ENCODE measurements at regions not wholly inside any gene's neighbourhood (a gene's known extent, or its start where the extent isn't known, plus 50 kb on each side); places are given as distances from the start of the nearest gene placed in this dataset.

DNA sequence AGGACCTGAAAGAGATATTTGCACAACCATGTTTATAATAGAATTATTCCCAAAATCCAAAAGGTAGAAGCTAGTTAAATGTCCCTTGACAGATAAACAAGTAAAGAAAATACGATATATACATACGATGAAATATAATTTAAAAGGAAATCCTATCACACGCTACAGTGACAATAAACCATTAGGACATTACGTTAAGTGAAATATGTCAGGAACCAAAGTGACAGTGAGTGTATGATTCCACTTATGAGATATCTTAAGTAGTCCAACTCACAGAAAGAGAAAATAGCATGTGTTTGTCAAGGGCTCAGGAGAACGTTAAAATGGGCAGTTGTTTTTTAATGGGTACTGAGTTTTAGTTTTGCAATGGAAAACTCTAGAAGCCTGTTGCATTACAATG lies 212.7 kb upstream of the PMFBP1 start:
- Histone ChIP-seq H2AFZ (ENCODE audit: low read depth, low read length) (no peak overlapping the region), H3K4me1 (ENCODE audit: insufficient read depth, low read length) (no peaks in the 10 kb centered on the region), H3K9me3 (ENCODE audit: low read length) (peaks cover 15% of the 10 kb centered on the region), H3K4me3 (ENCODE audit: low read length) (no peak overlapping the region), H3K27me3 (ENCODE audit: insufficient read depth, low read length) (no peaks in the 10 kb centered on the region), H3K36me3 (ENCODE audit: insufficient read depth, low read length) (no peaks in the 10 kb centered on the region)

DNA sequence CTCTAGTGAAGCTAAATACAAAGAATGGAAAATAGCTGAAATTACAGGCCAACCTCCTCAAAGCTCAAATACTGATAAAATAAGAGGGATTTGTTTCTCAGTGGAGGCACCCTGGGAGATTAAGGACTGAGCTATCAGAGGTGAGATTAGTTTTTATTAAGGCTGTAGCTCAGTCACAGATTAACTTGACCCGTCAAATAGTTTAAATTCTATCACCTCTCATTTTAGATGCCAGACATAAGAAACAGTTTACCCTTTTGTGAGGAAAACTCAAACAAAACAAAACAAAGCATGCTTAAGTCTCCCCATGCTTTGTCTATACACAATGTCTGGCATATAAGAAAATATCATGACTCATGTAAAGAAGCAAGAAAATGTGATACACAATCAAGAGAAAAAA lies 208.3 kb upstream of the PMFBP1 start:
- Histone ChIP-seq H3K4me1 (ENCODE audit: insufficient read depth, low read length) (no peaks in the 10 kb centered on the region), H2AFZ (ENCODE audit: low read depth, low read length) (no peak overlapping the region), H3K4me3 (ENCODE audit: low read length) (no peak overlapping the region), H3K36me3 (ENCODE audit: insufficient read depth, low read length) (no peaks in the 10 kb centered on the region), H3K9me3 (ENCODE audit: low read length) (peaks cover 1% of the 10 kb centered on the region), H3K27me3 (ENCODE audit: insufficient read depth, low read length) (no peaks in the 10 kb centered on the region)

DNA sequence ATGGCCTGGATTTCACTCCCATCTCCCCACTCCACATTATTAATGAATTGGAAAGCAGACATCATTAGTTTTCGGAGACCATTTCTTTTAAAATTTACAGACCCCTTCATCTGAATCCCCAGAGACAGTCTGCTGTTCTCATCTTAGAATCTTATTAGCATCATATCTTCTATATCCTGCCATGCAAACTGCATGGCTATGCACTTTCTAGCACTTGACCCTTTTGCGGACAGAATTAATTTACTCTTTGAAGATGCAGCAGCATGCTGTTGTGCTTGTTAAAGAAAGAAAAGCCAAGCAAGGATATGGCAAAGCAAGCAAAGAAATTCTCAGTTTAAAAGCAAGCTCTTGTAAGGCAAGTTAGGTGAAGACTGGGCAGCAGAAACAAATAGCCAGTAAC lies 201.2 kb upstream of the PMFBP1 start:
- H3K4me1 ChIP-seq (ENCODE audit: insufficient read depth, low read length) = peaks cover 47% of the 10 kb centered on the region
- H3K4me3 ChIP-seq (ENCODE audit: low read length) = no peak overlapping the region
- H2AFZ ChIP-seq (ENCODE audit: low read depth, low read length) = no peak overlapping the region
- H3K36me3 ChIP-seq (ENCODE audit: insufficient read depth, low read length) = no peaks in the 10 kb centered on the region
- peaks cover 1% of the 10 kb centered on the region for H3K9me3 ChIP-seq (ENCODE audit: low read length)
- H3K27me3 ChIP-seq (ENCODE audit: insufficient read depth, low read length) = no peaks in the 10 kb centered on the region

DNA sequence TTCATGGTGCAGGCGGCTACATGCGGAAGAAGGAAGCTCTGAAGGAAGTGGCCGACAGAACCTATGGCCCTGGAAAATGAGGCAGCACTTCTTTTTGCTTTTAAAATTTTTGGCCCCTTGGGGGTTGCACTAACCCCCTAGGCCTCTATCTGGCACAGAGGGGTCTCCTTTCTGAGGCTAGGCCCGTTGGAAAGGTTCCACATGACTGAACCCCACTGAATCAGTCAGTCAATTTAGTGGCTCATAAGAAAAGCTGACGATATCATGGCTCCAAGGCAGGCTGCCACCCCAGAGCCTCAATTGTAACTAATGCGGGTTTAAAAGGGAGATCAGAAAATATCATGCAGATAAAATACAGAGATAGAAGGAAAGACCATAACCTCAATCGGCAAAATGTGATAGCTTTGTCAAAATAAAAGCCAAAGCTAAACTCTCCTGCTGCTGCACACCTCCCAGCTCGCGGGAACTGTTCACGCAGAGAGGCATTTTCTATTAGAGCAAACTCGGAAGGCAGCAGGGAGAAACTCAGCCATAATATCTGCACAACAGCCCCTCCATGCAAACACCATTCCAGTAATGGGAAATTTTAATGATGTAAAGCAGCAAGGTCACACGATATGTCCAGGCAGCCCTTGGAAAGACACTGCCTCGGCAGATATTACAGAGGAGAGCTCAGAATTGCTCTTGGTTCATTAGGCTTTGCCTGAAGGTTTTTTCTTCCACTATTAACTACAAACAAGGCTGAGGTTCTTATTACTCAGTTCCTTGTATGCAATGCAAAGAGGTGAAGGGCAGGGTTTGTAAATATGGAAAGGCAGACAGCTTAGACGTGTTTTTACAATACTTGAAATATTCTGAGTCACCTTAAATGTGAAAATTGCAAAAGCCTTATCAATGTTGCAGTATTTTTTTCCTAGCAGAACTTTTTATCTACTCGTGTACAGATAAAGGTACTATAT lies 200.4 kb upstream of the PMFBP1 start:
- H3K36me3 ChIP-seq (ENCODE audit: insufficient read depth, low read length) = no peaks in the 10 kb centered on the region
- H3K4me1 ChIP-seq (ENCODE audit: insufficient read depth, low read length) = peaks cover 47% of the 10 kb centered on the region
- H3K27me3 ChIP-seq (ENCODE audit: insufficient read depth, low read length) = no peaks in the 10 kb centered on the region
- H2AFZ ChIP-seq (ENCODE audit: low read depth, low read length) = no peak overlapping the region
- peaks cover 2% of the 10 kb centered on the region for H3K9me3 ChIP-seq (ENCODE audit: low read length)
- no peak overlapping the region for H3K4me3 ChIP-seq (ENCODE audit: low read length)

DNA sequence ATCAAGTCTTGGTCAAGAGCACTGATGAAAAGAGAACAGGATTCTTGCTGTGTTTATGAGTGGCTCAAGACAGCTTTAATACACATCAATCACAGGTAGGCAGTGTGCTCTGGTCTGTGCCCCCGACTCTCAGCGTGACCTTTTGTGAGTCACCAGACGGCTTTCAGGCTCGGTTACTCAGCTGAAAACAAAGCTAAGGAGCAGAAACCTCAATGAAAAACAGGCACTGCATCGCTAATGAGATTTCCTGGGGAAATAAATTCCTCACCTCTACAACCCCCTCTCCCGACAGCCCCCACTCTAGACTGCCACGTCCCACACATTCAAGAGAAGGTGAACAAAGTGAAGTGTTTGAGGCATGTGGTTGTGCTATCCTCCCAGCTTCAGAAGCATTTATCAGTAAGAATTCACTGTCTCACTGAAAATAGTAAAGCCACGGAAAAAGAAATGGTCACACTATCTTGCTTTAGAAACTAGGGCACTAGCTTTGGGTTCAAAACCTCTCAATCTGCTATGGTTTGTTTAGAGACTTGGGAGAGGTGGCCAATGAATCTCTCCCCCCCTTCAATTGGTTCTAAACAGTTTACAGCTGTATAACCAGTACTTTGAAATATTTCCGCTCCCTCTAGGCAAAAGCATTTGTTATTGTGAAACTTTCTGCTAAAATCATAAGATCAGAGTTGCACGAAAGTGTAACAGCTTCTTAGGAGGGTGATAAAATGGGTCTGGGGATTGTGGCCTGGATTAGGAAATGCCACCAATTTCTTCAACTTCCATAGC lies 199.5 kb upstream of the PMFBP1 start:
- Histone ChIP-seq H3K27me3 (ENCODE audit: insufficient read depth, low read length) (no peaks in the 10 kb centered on the region), H2AFZ (ENCODE audit: low read depth, low read length) (no peak overlapping the region), H3K36me3 (ENCODE audit: insufficient read depth, low read length) (no peaks in the 10 kb centered on the region), H3K4me3 (ENCODE audit: low read length) (no peak overlapping the region), H3K4me1 (ENCODE audit: insufficient read depth, low read length) (peaks cover 47% of the 10 kb centered on the region), H3K9me3 (ENCODE audit: low read length) (peaks cover 2% of the 10 kb centered on the region)

DNA sequence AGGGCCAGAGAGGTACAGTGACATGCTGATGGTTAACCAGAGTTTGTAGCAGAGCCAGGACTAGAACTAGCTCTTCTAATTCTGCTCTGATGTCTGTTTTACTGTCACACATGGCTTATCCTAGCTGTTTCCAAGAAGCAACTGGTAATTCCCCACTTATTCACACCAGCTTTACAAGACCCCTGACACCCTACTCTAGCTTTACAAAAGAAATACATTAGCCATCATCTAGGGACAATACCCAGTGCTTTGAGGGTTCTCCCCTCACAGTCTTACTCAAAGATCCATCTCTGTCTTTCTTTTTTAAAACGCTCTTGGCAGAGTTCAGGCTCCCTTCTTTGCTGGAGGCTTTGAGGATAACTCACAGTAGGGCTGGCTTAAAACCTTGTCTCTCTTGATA lies 197.3 kb upstream of the PMFBP1 start:
- H2AFZ ChIP-seq (ENCODE audit: low read depth, low read length) = no peak overlapping the region
- H3K9me3 ChIP-seq (ENCODE audit: low read length) = peaks cover 2% of the 10 kb centered on the region
- H3K36me3 ChIP-seq (ENCODE audit: insufficient read depth, low read length) = no peaks in the 10 kb centered on the region
- peaks cover 47% of the 10 kb centered on the region for H3K4me1 ChIP-seq (ENCODE audit: insufficient read depth, low read length)
- H3K4me3 ChIP-seq (ENCODE audit: low read length) = no peak overlapping the region
- no peaks in the 10 kb centered on the region for H3K27me3 ChIP-seq (ENCODE audit: insufficient read depth, low read length)

DNA sequence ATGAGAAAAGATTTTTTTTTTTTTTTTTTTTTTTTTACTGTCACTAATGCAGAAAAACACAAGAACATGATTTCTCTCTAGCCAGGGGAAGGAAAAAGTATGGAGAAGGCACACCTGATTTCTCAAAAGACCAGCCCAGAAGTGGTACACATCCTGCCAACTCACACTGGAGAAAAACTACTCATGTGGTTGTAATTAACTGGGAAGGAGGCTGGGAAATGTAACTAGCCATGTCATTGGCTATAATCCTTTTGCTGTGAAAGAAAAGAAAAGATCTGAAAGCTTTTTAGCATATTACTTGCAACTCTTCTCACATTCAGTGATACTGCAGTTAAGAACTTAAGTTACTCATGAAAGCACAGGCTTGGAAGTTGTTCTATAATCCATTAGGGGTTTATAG lies 195.9 kb upstream of the PMFBP1 start:
- H2AFZ ChIP-seq (ENCODE audit: low read depth, low read length) = no peak overlapping the region
- H3K4me3 ChIP-seq (ENCODE audit: low read length) = no peak overlapping the region
- H3K27me3 ChIP-seq (ENCODE audit: insufficient read depth, low read length) = no peaks in the 10 kb centered on the region
- H3K36me3 ChIP-seq (ENCODE audit: insufficient read depth, low read length) = no peaks in the 10 kb centered on the region
- H3K9me3 ChIP-seq (ENCODE audit: low read length) = peaks cover 2% of the 10 kb centered on the region
- H3K4me1 ChIP-seq (ENCODE audit: insufficient read depth, low read length) = peaks cover 46% of the 10 kb centered on the region

DNA sequence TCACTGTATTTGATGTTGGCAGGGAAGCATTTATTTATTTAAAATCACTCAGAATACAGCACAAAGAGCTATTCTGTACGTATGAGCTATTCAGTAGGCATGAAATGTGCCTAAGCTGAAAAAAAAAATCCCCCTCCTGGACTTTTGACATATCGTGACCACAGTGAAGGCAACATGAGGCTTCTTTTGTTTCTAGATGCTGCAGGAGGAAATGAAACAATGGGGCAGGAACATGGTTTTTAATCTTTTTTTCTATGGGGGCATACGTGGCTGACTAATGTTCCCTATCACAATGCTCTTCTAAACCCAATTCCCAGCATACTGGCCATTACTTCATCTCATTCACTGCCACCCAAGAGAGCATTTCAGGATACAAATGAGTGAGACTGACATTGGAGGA lies 191.0 kb upstream of the PMFBP1 start:
- H3K36me3 ChIP-seq (ENCODE audit: insufficient read depth, low read length) = no peaks in the 10 kb centered on the region
- H3K27me3 ChIP-seq (ENCODE audit: insufficient read depth, low read length) = no peaks in the 10 kb centered on the region
- H3K9me3 ChIP-seq (ENCODE audit: low read length) = peaks cover 2% of the 10 kb centered on the region
- H3K4me1 ChIP-seq (ENCODE audit: insufficient read depth, low read length) = peaks cover 14% of the 10 kb centered on the region
- no peak overlapping the region for H3K4me3 ChIP-seq (ENCODE audit: low read length)
- H2AFZ ChIP-seq (ENCODE audit: low read depth, low read length) = no peak overlapping the region

DNA sequence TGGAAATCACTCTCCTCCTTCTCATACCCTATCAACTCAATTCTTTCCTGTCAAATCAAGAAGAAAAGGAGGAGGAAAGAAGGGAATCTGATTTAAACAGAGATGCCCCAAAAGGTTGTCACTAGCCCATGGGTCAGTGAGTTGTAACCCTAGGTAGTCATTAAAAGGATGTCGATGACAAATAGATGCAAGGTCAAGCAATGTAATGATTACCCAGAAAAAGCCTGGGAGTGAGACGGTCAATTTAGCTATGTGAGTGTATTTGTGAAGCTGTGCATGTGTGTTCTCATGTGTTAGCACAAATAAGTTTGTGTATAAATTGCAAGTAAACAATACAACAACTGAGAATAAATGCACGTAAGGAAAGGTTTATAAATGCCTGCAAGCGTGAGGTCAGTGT lies 190.5 kb upstream of the PMFBP1 start:
- Histone ChIP-seq H3K27me3 (ENCODE audit: insufficient read depth, low read length) (no peaks in the 10 kb centered on the region), H3K4me3 (ENCODE audit: low read length) (no peak overlapping the region), H3K36me3 (ENCODE audit: insufficient read depth, low read length) (no peaks in the 10 kb centered on the region), H2AFZ (ENCODE audit: low read depth, low read length) (no peak overlapping the region), H3K4me1 (ENCODE audit: insufficient read depth, low read length) (peaks cover 14% of the 10 kb centered on the region), H3K9me3 (ENCODE audit: low read length) (peaks cover under 1% of the 10 kb centered on the region)

DNA sequence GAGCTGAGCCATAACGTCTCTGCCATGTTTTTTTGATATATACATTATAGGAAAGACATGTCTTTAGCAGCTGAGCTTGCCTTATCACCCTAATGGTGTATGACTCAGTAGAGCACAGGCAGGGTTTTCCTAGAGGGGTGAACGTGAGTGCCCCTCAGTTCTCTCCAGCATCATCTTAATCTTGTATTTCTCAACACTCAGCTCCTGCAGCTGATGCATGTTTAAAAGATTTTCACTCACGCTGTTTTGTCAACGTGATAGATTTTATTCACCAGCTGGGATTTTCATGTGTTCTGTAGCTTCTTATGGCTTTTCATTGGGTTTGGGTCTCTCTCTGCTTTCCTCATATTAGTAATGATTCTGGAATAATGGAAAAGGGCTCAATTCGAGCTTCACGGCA lies 186.0 kb upstream of the PMFBP1 start:
- Histone ChIP-seq H3K9me3 (ENCODE audit: low read length) (no peaks in the 10 kb centered on the region), H3K4me1 (ENCODE audit: insufficient read depth, low read length) (peaks cover 6% of the 10 kb centered on the region), H3K4me3 (ENCODE audit: low read length) (no peak overlapping the region), H3K27me3 (ENCODE audit: insufficient read depth, low read length) (no peaks in the 10 kb centered on the region), H3K36me3 (ENCODE audit: insufficient read depth, low read length) (no peaks in the 10 kb centered on the region), H2AFZ (ENCODE audit: low read depth, low read length) (no peak overlapping the region)

DNA sequence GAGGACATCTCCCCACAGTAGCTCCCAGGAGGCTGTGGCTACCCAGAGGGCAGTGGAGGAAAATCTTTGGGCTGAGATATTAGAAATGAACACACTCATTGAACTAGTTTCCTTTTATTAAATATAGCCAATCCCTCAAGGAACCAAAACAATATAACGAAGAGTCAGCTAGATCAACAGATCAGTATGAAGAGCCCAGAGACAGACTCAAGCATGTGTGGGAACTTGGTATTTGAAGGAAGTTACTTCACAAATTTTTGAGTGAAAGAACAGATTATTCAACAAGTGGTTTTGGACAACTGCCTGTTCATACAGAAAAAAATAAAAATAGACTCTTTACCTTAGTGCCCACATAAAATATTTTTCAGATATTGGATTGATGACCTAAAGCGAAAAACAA lies 183.6 kb upstream of the PMFBP1 start:
- H2AFZ ChIP-seq (ENCODE audit: low read depth, low read length) = no peak overlapping the region
- H3K9me3 ChIP-seq (ENCODE audit: low read length) = no peaks in the 10 kb centered on the region
- no peaks in the 10 kb centered on the region for H3K4me1 ChIP-seq (ENCODE audit: insufficient read depth, low read length)
- H3K36me3 ChIP-seq (ENCODE audit: insufficient read depth, low read length) = no peaks in the 10 kb centered on the region
- no peak overlapping the region for H3K4me3 ChIP-seq (ENCODE audit: low read length)
- H3K27me3 ChIP-seq (ENCODE audit: insufficient read depth, low read length) = no peaks in the 10 kb centered on the region

DNA sequence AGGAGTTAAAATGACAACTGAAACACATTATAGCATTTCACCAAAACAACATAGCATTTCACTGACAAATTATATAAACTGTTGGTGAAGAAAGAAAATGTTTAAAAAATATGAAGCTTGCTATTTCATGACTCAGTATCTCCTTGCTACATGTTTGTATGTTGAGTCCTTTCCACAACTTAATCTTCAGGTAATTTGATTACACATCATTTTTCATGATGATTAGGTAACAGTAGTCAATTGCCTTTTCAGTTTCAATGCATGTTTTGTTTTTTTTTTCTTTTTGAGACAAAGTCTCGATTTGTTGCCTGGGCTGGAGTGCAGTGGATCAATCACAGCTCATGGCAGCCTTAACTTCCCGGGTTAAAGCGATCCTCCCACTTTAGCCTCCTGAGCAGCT lies 177.8 kb upstream of the PMFBP1 start:
- Histone ChIP-seq H2AFZ (ENCODE audit: low read depth, low read length) (no peak overlapping the region), H3K36me3 (ENCODE audit: insufficient read depth, low read length) (no peaks in the 10 kb centered on the region), H3K4me3 (ENCODE audit: low read length) (no peak overlapping the region), H3K27me3 (ENCODE audit: insufficient read depth, low read length) (no peaks in the 10 kb centered on the region), H3K9me3 (ENCODE audit: low read length) (peaks cover 2% of the 10 kb centered on the region), H3K4me1 (ENCODE audit: insufficient read depth, low read length) (no peaks in the 10 kb centered on the region)

DNA sequence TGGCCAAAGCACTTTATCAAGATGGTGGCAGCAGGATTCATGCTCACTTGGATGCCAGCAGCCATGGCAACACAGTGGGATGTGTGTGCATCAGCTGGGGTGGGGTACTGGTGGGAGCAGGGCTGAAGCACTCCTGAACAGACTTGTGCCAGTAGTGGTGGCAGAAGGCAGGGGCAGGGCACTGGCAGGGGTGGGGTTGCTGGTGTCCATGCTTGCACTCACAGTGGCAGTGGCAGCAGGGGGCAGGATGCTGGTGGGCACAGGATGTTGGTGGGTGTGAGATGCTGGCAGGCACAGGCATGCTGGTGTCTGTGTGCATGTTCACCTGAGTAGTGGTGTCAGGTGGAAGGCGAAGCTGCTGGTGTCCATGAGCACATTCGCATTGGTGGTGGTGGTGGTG lies 161.0 kb upstream of the PMFBP1 start:
- peaks cover 3% of the 10 kb centered on the region for H3K36me3 ChIP-seq (ENCODE audit: insufficient read depth, low read length)
- peaks cover 19% of the 10 kb centered on the region for H3K9me3 ChIP-seq (ENCODE audit: low read length)
- H3K4me1 ChIP-seq (ENCODE audit: insufficient read depth, low read length) = no peaks in the 10 kb centered on the region
- no peak overlapping the region for H3K4me3 ChIP-seq (ENCODE audit: low read length)
- no peak overlapping the region for H2AFZ ChIP-seq (ENCODE audit: low read depth, low read length)
- H3K27me3 ChIP-seq (ENCODE audit: insufficient read depth, low read length) = no peaks in the 10 kb centered on the region
